H1 (cell line): ENCODE measurements at regions not wholly inside any gene's neighbourhood (a gene's known extent, or its start where the extent isn't known, plus 50 kb on each side); places are given as distances from the start of the nearest gene placed in this dataset.

ENCODE experiments used
- CTCF ChIA-PET: fragments of 300-600 bp; sonication (Branson Sonifier 250); formaldehyde crosslinking; loops from one replicate; lab custom pipeline; 2021; ENCODE audit not compliant: partially characterized antibody; lab: Charles Lee
- POLR2A ChIA-PET: fragments of 300-600 bp; sonication (Branson Sonifier 250); formaldehyde crosslinking; loops from one replicate; lab custom pipeline; 2021; ENCODE audit warnings: inconsistent platforms; ENCODE audit not compliant: partially characterized antibody; lab: Charles Lee
- DNase-seq, 2 experiments: peaks; one replicate each; pipeline versions ENCODE4 v3.0.0 to v3.0.0-alpha.2; 2010 to 2022; ENCODE audit warnings: low spot score in 2 of 2, low read depth in 1 of 2, mixed read lengths in 1 of 2
- FAIRE-seq: peaks from 2 replicates; lab custom pipeline; 2011; peaks lifted over from hg19 to GRCh38; lab: Jason Lieb, UNC
- H2AFZ ChIP-seq: 2 replicates; pipeline ENCODE4 v1.8.1; 2012; ENCODE audit warnings: low read length, inconsistent platforms
- H2AK5ac ChIP-seq: 2 replicates; pipeline ENCODE4 v1.6.1; 2013; ENCODE audit warnings: low read depth, low read length
- H2BK120ac ChIP-seq: replicated peaks from 2 replicates; pipeline ENCODE3; 2013; ENCODE audit warnings: low read depth, low read length, inconsistent platforms
- H2BK12ac ChIP-seq: 2 replicates; pipeline ENCODE4 v1.6.1; 2013; ENCODE audit warnings: low read depth, low read length
- H2BK15ac ChIP-seq: 2 replicates; pipeline ENCODE4 v1.6.1; 2013; ENCODE audit warnings: low read length
- H2BK20ac ChIP-seq: 2 replicates; pipeline ENCODE4 v1.6.1; 2013; ENCODE audit warnings: low read length
- H2BK5ac ChIP-seq: 2 replicates; pipeline ENCODE4 v1.6.1; 2013; ENCODE audit warnings: low read depth, low read length
- H3K14ac ChIP-seq: 2 replicates; pipeline ENCODE4 v1.6.1; 2013; ENCODE audit warnings: inconsistent platforms; ENCODE audit not compliant: insufficient read length
- H3K18ac ChIP-seq: 2 replicates; pipeline ENCODE4 v1.6.1; 2013; ENCODE audit warnings: low read length; ENCODE audit errors: extremely low read depth
- H3K23ac ChIP-seq: 2 replicates; pipeline ENCODE4 v1.6.1; 2013; ENCODE audit warnings: inconsistent platforms; ENCODE audit not compliant: insufficient read length
- H3K23me2 ChIP-seq: 2 replicates; pipeline ENCODE4 v1.6.1; 2013; ENCODE audit warnings: low read depth, low read length
- H3K27ac ChIP-seq: 2 replicates; pipeline ENCODE4 v1.6.1; 2011; ENCODE audit warnings: low read depth, low read length, inconsistent platforms
- H3K27me3 ChIP-seq, 4 experiments: replicated peaks in 1 of 4; 1 replicate in 1 of 4; 2 replicates in 3 of 4; pipeline versions ENCODE4 v1.6.1 to v1.8.1; 2011 to 2013; ENCODE audit warnings: low read length in 3 of 4, mild to moderate bottlenecking in 3 of 4, inconsistent platforms in 2 of 4, mixed read lengths in 2 of 4, moderate library complexity in 1 of 4; ENCODE audit not compliant: control insufficient read depth in 3 of 4, insufficient read depth in 3 of 4; ENCODE audit errors: extremely low read depth in 1 of 4
- H3K36me3 ChIP-seq, 4 experiments: 2 replicates each; pipeline versions ENCODE4 v1.6.1 to v1.8.1; 2011 to 2013; ENCODE audit warnings: mild to moderate bottlenecking in 4 of 4, low read length in 3 of 4, moderate library complexity in 2 of 4, control low read depth in 1 of 4, inconsistent platforms in 1 of 4; ENCODE audit not compliant: insufficient read depth in 4 of 4, control insufficient read depth in 2 of 4
- H3K4ac ChIP-seq: replicated peaks from 2 replicates; pipeline ENCODE3; 2013; ENCODE audit warnings: low read length, low read depth, mixed read lengths, inconsistent platforms; ENCODE audit not compliant: insufficient read length
- H3K4me1 ChIP-seq, 4 experiments: replicated peaks in 1 of 4; 1 replicate in 1 of 4; 2 replicates in 3 of 4; pipeline versions ENCODE4 v1.6.1 to v1.8.1; 2011 to 2013; ENCODE audit warnings: low read length in 3 of 4, inconsistent platforms in 2 of 4, mixed read lengths in 1 of 4; ENCODE audit not compliant: insufficient read depth in 4 of 4, control insufficient read depth in 3 of 4
- H3K4me2 ChIP-seq, 2 experiments: 2 replicates each; pipeline versions ENCODE4 v1.6.1 to v1.8.1; 2011 to 2013; ENCODE audit warnings: low read depth in 2 of 2, low read length in 2 of 2, control low read depth in 1 of 2, inconsistent platforms in 1 of 2, mild to moderate bottlenecking in 1 of 2; ENCODE audit not compliant: insufficient read depth in 1 of 2
- H3K4me3 ChIP-seq, 4 experiments: fragments of 200-600, 300-600 bp in 1 of 4; sonication (generic), shearing (Covaris generic), sonication (Bioruptor Twin) in 1 of 4; 2 replicates each; pipeline versions ENCODE4 v1.5.1 to v1.8.1; 2011 to 2016; ENCODE audit warnings: low read length in 4 of 4, low read depth in 3 of 4, control low read depth in 2 of 4, inconsistent platforms in 2 of 4, mild to moderate bottlenecking in 2 of 4, mixed read lengths in 1 of 4, moderate library complexity in 1 of 4; ENCODE audit not compliant: insufficient read depth in 2 of 4; ENCODE audit errors: extremely low read depth in 1 of 4
- H3K56ac ChIP-seq: replicated peaks from 2 replicates; pipeline ENCODE3; 2013; ENCODE audit warnings: low read depth, mild to moderate bottlenecking, mixed read lengths, low read length, inconsistent platforms; ENCODE audit not compliant: insufficient read length
- H3K79me1 ChIP-seq: 2 replicates; pipeline ENCODE4 v1.6.1; 2013; ENCODE audit warnings: low read depth, low read length, control low read depth
- H3K79me2 ChIP-seq, 2 experiments: 2 replicates each; pipeline versions ENCODE4 v1.6.1 to v1.8.1; 2012 to 2013; ENCODE audit warnings: low read length in 2 of 2, mild to moderate bottlenecking in 2 of 2, inconsistent platforms in 1 of 2; ENCODE audit not compliant: insufficient read depth in 2 of 2, control insufficient read depth in 1 of 2
- H3K9ac ChIP-seq, 4 experiments: replicated peaks in 1 of 4; 1 replicate in 1 of 4; 2 replicates in 3 of 4; pipeline versions ENCODE4 v1.6.1 to v1.8.1; 2011 to 2013; ENCODE audit warnings: low read depth in 3 of 4, low read length in 3 of 4, control low read depth in 2 of 4, mild to moderate bottlenecking in 2 of 4, moderate library complexity in 2 of 4, inconsistent platforms in 1 of 4; ENCODE audit errors: extremely low read depth in 1 of 4
- H3K9me3 ChIP-seq, 2 experiments: 2 replicates each; pipeline versions ENCODE4 v1.6.1 to v1.8.1; 2012 to 2013; ENCODE audit warnings: mild to moderate bottlenecking in 2 of 2, moderate library complexity in 2 of 2, control low read depth in 1 of 2, inconsistent platforms in 1 of 2, low read depth in 1 of 2, low read length in 1 of 2, mixed read lengths in 1 of 2; ENCODE audit not compliant: insufficient read depth in 2 of 2
- H4K20me1 ChIP-seq, 2 experiments: replicated peaks in 1 of 2; 2 replicates each; pipeline versions ENCODE3 to v1.8.1; 2011 to 2013; ENCODE audit warnings: inconsistent platforms in 2 of 2, low read length in 2 of 2, mild to moderate bottlenecking in 1 of 2; ENCODE audit not compliant: insufficient read depth in 2 of 2, control insufficient read depth in 1 of 2
- H4K5ac ChIP-seq: 2 replicates; pipeline ENCODE4 v1.6.1; 2013; ENCODE audit warnings: low read length, low read depth, mixed read lengths, inconsistent platforms; ENCODE audit not compliant: insufficient read length
- H4K8ac ChIP-seq: 2 replicates; pipeline ENCODE4 v1.8.0; 2013; ENCODE audit warnings: mild to moderate bottlenecking, moderate library complexity, low read length, inconsistent platforms; ENCODE audit not compliant: insufficient read depth; ENCODE audit errors: extremely low read depth
- H4K91ac ChIP-seq: replicated peaks from 2 replicates; pipeline ENCODE3; 2013; ENCODE audit warnings: low read length, mixed read lengths, inconsistent platforms; ENCODE audit not compliant: insufficient read length
- CTBP2 ChIP-seq: IDR thresholded peaks from 2 replicates; pipeline ENCODE4 v1.7.0; 2011; ENCODE audit warnings: borderline replicate concordance, mild to moderate bottlenecking, moderate library complexity, mixed read lengths, low read length; ENCODE audit not compliant: insufficient read depth, insufficient read length
- EZH2 ChIP-seq: fragments of 200-600 bp; sonication (generic); IDR thresholded peaks from 2 replicates; pipeline ENCODE4 v1.7.1; 2012; ENCODE audit warnings: low read depth, mild to moderate bottlenecking, moderate library complexity, low read length, inconsistent platforms; ENCODE audit not compliant: severe bottlenecking
- HDAC2 ChIP-seq, 2 experiments: fragments of 300-600 bp in 1 of 2; sonication (generic) in 1 of 2; IDR thresholded peaks; 2 replicates each; pipeline ENCODE4 v1.6.1; 2011 to 2012; ENCODE audit warnings: low read depth in 2 of 2, low read length in 2 of 2, mild to moderate bottlenecking in 2 of 2, moderate library complexity in 2 of 2, borderline replicate concordance in 1 of 2, inconsistent platforms in 1 of 2
- PHF8 ChIP-seq: fragments of 200-600 bp; sonication (generic); conservative IDR thresholded peaks from 2 replicates; pipeline ENCODE4 v1.7.1; 2012; ENCODE audit warnings: low read depth, mild to moderate bottlenecking, inconsistent platforms, low read length, moderate library complexity
- POLR2A ChIP-seq, 2 experiments: IDR thresholded peaks; 1 replicate in 1 of 2; 2 replicates in 1 of 2; pipeline ENCODE4 v1.6.1; 2011; ENCODE audit warnings: low read depth in 2 of 2, low read length in 2 of 2, mild to moderate bottlenecking in 2 of 2; ENCODE audit errors: control extremely low read depth in 1 of 2
- RNF2 ChIP-seq: fragments of 200-900, 300-1000 bp; sonication (generic); IDR thresholded peaks from 2 replicates; pipeline ENCODE4 v1.7.1; 2016; ENCODE audit warnings: borderline replicate concordance, low read depth, mild to moderate bottlenecking, antibody characterized with exemption, low read length; ENCODE audit not compliant: poor library complexity, severe bottlenecking; ENCODE audit errors: missing control alignments
- RXRA ChIP-seq: IDR thresholded peaks from 2 replicates; pipeline ENCODE4 v1.6.1; 2011; ENCODE audit warnings: low read depth, mild to moderate bottlenecking, low read length, moderate library complexity; ENCODE audit not compliant: insufficient read depth
- SAP30 ChIP-seq: fragments of 300-600 bp; sonication (generic); IDR thresholded peaks from 2 replicates; pipeline ENCODE4 v1.7.1; 2012; ENCODE audit warnings: low read length, moderate library complexity, mild to moderate bottlenecking, inconsistent platforms; ENCODE audit not compliant: insufficient read depth, insufficient replicate concordance
- SP4 ChIP-seq: IDR thresholded peaks from 2 replicates; pipeline ENCODE4 v1.6.1; 2012; ENCODE audit warnings: low read length, inconsistent platforms
- SRF ChIP-seq: IDR thresholded peaks from 2 replicates; pipeline ENCODE4 v1.6.1; 2011; ENCODE audit warnings: mild to moderate bottlenecking, low read depth, low read length, moderate library complexity
- TAF1 ChIP-seq: IDR thresholded peaks from 2 replicates; pipeline ENCODE4 v1.6.1; 2011; ENCODE audit warnings: mild to moderate bottlenecking, low read depth, low read length
- TEAD4 ChIP-seq: IDR thresholded peaks from 2 replicates; pipeline ENCODE4 v1.6.1; 2012; ENCODE audit warnings: low read depth, low read length, inconsistent platforms, mixed read lengths
- WGBS, 2 experiments: shearing (Covaris generic) in 1 of 2; methylation state at CpG; one replicate each; pipeline versions ENCODE4 v1.1.6 to v1.1.7; 2013 to 2015; ENCODE audit warnings: low lambda C conversion rate in 2 of 2, mixed read lengths in 2 of 2, inconsistent platforms in 1 of 2, low coverage in 1 of 2, missing lambda C conversion rate in 1 of 2; ENCODE audit not compliant: insufficient replicate concordance in 2 of 2, insufficient coverage in 1 of 2, insufficient read length in 1 of 2; ENCODE audit errors: extremely low coverage in 1 of 2, missing lambda C conversion rate in 1 of 2; 5-methylcytosine and 5-hydroxymethylcytosine counted together
- TF ChIP-seq, protein P1 (sequence below): IDR thresholded peaks from 2 replicates; pipeline ENCODE4 v1.6.1; 2012; ENCODE audit warnings: inconsistent platforms

DNA sequence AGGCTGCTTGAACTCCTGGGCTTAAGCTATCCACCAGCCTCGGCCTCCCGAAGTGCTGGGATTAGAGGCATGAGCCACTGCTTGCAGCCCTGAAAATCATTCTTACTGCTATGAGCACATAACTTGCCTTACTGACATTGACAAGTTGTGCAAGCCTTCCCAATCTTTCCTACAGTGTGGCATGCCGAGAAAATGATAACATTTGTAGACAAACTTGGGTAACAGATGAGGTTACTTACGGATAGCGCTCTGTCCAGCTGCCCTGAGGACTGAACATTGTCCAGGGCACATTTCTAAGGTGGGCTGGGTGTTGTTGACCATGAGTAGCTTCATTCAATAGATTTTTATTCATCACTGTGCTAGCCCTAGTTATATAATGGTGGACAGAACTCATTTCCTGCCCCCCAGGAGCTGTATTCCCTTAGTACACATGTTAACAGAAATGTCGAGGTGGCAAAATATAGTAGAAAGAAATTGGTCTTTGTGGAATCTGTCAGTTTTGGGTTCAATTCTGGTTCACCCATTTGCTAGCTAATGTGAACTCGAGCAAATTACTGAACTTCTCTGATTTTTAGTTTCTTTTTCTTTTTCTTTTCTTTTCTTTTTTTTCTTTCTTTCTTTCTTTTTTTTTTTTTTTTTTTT lies 118.4 kb upstream of the AKIRIN2 start:
- Histone ChIP-seq H3K9ac (no peak overlapping the region), H3K23me2 (no peaks in the 10 kb centered on the region; the same call in 1 of the 2 replicates), H3K79me2 (no peaks in the 10 kb centered on the region), H3K27me3 (no peaks in the 10 kb centered on the region), H2BK20ac (no peak overlapping the region), H3K4me1 (no peaks in the 10 kb centered on the region), H3K18ac (no peak overlapping the region), H3K56ac (no peak overlapping the region), H2AK5ac (no peak overlapping the region), H2BK5ac (no peak overlapping the region), H3K9me3 (no peaks in the 10 kb centered on the region), H2AFZ (no peak overlapping the region), H3K4me3 (no peak overlapping the region), H3K27ac (no peak overlapping the region), H4K20me1 (no peaks in the 10 kb centered on the region), H3K79me1 (no peaks in the 10 kb centered on the region), H3K4me2 (no peak overlapping the region), H3K4ac (no peak overlapping the region), H4K91ac (no peak overlapping the region), H3K23ac (no peak overlapping the region), H2BK12ac (no peak overlapping the region), H4K5ac (no peak overlapping the region), H3K36me3 (no peaks in the 10 kb centered on the region), H2BK120ac (no peak overlapping the region), H4K8ac (no peak overlapping the region), H3K14ac (no peak overlapping the region), H2BK15ac (no peak overlapping the region)
- TF ChIP-seq RNF2 = no peak
- TF ChIP-seq HDAC2 (IDR thresholded peaks at IDR 0.05; ENCODE audit: borderline replicate concordance in 1 of 2, low read depth in 2 of 2, low read length in 2 of 2) = no peak
- TF ChIP-seq EZH2 = no peak
- no peak for TF ChIP-seq PHF8
- no peak for TF ChIP-seq CTBP2
- no peak for TF ChIP-seq POLR2A (IDR thresholded peaks at IDR 0.05; ENCODE audit: control extremely low read depth in 1 of 2, low read depth in 2 of 2, low read length in 2 of 2)
- no peak for TF ChIP-seq TAF1
- TF ChIP-seq SAP30 = no peak
- no peak for TF ChIP-seq TEAD4
- TF ChIP-seq SRF = no peak
- TF ChIP-seq, protein P1, sequence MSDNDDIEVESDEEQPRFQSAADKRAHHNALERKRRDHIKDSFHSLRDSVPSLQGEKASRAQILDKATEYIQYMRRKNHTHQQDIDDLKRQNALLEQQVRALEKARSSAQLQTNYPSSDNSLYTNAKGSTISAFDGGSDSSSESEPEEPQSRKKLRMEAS = no peak
- no peak for TF ChIP-seq RXRA
- no peak for TF ChIP-seq SP4
- 90% methylated on average over 7 of the region's 7 CpGs; no CpG with 5 or more reads in 1 of the 2 experiments for WGBS, 2 experiments
- ChIA-PET CTCF (no interaction called here), POLR2A (no interaction called here)
- no peak for DNase-seq
- no peak for FAIRE-seq
